ENCODE measurements at regions not wholly inside any gene's neighbourhood (a gene's known extent, or its start where the extent isn't known, plus 50 kb on each side); places are given as distances from the start of the nearest gene placed in this dataset.

DNA sequence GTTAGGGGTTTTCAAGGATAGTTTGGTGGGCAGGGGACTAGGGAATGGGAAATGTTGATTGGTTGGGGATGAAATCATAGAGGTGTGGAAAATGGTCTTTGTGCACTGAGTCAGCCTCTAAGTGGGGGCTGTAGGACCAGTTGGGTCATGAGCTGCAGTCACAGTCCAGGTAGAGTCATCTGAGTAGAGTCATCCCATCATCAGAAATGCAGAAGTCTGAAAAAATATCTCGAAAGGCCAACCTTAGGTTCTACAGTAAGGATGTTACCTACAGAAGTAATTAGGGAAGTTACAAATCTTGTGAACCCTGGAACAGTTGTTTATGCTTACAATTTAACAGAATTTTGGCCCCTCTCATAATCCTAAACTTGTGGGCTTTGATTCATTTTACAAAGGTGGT, 63.4 kb upstream of the AP1S2 start:
- TF ChIP-seq GATA1 (IDR thresholded peaks at IDR 0.05; ENCODE audit: low read depth, low read length) (no peak), POLR2A (IDR thresholded peaks at IDR 0.05; ENCODE audit: low read length) (no peak)
- DNase-seq = no peak

GRCh38 chrX:15916704-15917084, 62.1 kb upstream of the AP1S2 start:
- no peak for DNase-seq
- TF ChIP-seq GATA1 (IDR thresholded peaks at IDR 0.05; ENCODE audit: low read depth, low read length) (no peak), POLR2A (IDR thresholded peaks at IDR 0.05; ENCODE audit: low read length) (no peak)

DNA sequence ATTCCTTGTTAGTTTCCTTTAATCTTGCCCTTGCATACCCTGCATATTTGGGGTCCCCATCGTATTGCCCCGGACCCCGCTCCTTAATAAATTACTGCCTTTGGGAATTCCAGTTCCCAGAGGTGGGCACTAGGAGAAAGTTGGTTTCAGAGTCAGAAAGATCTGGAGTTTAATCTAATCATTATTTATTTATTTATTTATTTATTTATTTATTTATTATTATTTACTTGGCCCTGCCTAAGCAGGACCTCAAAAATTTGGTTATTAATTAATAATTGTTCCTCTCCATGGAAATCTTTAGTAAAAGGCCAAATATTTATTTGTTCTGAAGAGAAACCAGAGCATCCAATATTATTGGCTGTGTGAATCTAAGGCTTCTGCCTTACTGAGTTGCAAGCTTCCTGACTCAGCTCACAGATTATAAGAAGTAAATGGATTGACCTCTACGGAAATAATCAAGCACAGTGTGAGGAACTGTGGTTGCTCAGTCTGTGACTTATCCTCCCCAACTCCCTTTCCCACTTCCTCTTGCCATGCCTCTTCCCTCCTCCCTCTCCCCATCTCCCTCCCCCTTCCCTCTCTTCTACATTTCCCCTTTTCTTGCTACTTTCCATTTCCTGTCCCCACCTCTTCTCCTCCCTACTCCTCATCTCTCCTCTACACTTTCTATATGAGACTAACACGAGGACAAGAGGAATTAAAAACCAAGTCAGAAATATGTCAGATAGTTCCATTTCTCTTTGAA, 61.5 kb upstream of the AP1S2 start:
- TF ChIP-seq POLR2A (IDR thresholded peaks at IDR 0.05; ENCODE audit: low read length) = no peak
- no peak for TF ChIP-seq GATA1 (IDR thresholded peaks at IDR 0.05; ENCODE audit: low read depth, low read length)
- DNase-seq = no peak

DNA sequence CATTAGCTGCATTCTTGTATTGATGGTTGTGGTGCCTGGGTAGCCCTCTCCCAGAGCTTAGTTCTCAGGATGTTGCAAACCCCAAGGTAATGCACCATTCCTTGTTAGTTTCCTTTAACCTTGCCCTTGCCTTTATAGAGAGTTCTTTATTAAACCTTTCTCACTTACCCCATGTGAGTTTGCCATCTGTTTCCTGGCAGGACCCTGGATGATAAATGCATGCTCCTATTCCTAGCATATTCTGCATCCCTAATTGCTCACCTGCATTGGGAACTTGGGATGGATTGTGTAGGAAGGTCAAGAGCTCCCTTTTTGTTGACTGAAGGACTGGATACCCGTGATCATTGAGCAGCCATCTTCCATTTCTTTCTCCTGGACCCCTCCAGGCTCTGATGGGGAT, 59.9 kb upstream of the AP1S2 start:
- DNase-seq = no peak
- TF ChIP-seq GATA1 (IDR thresholded peaks at IDR 0.05; ENCODE audit: low read depth, low read length) = no peak

DNA sequence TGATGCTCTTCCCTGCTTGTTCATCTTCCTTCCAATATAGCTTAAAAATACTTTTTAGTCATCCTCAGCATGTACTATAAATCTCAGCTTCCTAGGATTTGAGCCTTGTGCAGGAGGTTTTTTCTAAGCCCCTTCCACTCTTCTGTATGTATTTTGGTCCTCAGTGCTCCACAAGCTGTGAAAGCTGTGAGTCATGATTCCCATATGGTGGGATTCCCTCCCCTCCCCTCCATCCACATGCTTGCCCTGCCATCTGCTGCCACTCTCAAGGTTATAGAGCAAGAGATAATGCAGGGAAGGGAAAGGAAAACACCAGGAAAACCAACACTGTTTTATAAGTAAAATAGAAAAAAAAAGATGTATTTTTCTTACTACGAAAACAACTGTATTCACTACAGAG, 58.5 kb upstream of the AP1S2 start:
- TF ChIP-seq POLR2A (IDR thresholded peaks at IDR 0.05; ENCODE audit: low read length) (no peak), GATA1 (IDR thresholded peaks at IDR 0.05; ENCODE audit: low read depth, low read length) (no peak)
- DNase-seq = no peak

- TF ChIP-seq GATA1 (IDR thresholded peaks at IDR 0.05; ENCODE audit: low read depth, low read length) = no peak
- TF ChIP-seq POLR2A (IDR thresholded peaks at IDR 0.05; ENCODE audit: low read length) = no peak
- peak in 1 of 2 experiments; percentile 0 for DNase-seq
These were observed 57.3 kb upstream of the AP1S2 start for GRCh38 chrX:15911734-15912550.

- no peak for DNase-seq
These were observed 55.0 kb upstream of the AP1S2 start for GRCh38 chrX:15909605-15910004.

DNA sequence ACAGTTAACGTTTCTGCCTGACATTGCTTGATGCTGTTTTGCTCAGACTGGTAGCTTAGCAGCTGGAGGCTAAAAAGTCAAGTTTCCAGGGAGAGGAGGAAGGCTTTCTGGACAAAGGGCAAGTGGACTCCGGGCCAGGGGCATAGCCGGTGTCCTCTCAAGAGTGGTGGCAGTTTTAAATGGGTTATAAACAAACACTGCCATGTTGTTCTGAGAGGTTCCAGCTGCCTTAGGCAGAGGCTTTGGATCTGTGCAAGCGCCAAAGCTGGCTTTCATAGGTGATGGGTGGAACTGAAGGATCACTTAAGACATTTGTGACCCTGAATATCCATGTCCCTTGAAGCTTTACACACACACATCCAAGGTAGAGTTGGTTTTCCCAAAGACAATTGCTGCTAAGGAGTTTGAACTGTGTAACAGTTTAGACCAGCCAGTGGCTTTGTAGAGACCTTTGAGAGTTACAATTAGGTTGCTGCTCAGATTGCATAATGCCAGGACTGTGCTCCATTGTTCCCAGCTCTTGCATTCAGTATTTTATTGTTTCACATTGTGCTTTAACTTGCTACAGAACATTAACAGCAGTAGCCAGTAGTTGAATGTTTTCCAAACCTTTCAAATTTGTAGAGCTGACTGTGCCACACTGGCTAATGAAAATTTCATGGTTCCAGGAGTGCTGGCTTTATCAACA, 54.1 kb upstream of the AP1S2 start:
- no peak for DNase-seq
- no peak for TF ChIP-seq POLR2A (IDR thresholded peaks at IDR 0.05; ENCODE audit: low read length)
- TF ChIP-seq GATA1 (IDR thresholded peaks at IDR 0.05; ENCODE audit: low read depth, low read length) = no peak

More at GRCh38 chrX:15909605-15910004, 55.0 kb upstream of the AP1S2 start:
- TF ChIP-seq POLR2A (IDR thresholded peaks at IDR 0.05; ENCODE audit: low read length) (no peak), GATA1 (IDR thresholded peaks at IDR 0.05; ENCODE audit: low read depth, low read length) (no peak)

DNA sequence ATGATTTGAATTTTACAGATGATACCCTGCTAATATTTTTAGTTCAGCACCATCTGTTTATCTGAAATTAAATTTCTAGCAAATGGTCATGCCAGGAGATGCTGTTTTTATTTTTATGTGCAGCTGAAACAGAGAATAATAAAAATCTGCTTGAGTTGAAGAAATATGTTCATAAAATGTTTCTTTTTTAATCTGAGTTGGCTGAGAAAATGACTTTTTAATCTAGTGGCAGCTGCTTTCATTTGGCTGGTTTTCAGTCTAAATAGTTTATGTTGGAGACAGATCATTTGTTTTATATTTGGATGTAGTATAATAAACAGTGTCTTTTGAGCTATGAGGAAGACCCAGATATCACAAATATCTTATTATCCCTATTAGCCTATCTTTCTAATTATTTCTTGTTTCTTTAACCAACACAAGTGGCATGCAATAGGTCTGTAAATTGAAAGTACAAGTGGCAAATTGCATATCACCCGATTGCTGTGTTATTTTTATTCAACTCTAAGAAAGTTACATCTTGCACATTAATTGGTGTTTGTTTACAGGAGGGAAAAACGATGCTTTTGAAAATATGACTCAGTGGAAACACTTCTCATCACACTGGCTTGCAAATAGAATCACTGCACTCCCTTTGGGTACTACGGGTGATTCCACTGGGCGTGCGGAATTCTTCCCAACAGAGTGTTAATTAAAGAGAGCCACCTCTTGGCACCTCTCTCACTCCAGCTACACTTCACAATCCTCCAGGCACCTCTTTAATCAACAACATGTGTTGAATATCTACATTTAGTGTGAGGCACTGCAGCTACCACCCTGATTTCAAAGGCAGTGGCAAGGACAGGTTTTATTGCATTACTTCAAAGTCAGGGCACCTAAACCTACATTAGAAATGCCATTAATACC, 51.7 kb upstream of the AP1S2 start:
- TF ChIP-seq POLR2A (IDR thresholded peaks at IDR 0.05; ENCODE audit: low read length) (no peak), GATA1 (IDR thresholded peaks at IDR 0.05; ENCODE audit: low read depth, low read length) (no peak)
- no peak for DNase-seq
